HG03280 (cell line): ENCODE measurements at regions not wholly inside any gene's neighbourhood (a gene's known extent, or its start where the extent isn't known, plus 50 kb on each side); places are given as distances from the start of the nearest gene placed in this dataset.
"Not testable (repeated sequence)": the region's sequence is repeated elsewhere in the genome, so short reads cannot be mapped to it uniquely, and the experiment has no call there.

ENCODE experiments used
- ATAC-seq: cut with Tn5 transposase; IDR thresholded peaks from one replicate; pipeline ENCODE4 v1.9.1; 2021; ENCODE audit warnings: mild to moderate bottlenecking, moderate library complexity; ENCODE audit not compliant: unreplicated experiment

DNA sequence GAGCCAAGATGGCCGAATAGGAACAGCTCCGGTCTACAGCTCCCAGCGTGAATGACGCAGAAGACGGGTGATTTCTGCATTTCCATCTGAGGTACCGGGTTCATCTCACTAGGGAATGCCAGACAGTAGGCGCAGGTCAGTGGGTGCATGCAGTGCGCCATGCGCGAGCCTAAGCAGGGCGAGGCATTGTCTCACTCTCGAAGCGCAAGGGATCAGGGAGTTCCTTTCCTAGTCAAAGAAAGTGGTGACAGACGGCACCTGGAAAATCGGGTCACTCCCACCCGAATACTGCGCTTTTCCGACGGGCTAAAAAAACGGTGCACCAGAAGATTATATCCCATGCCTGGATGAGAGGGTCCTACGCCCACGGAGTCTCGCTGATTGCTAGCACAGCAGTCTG, 600.1 kb downstream of the PRR16 start:
- not testable (repeated sequence) for ATAC-seq

DNA sequence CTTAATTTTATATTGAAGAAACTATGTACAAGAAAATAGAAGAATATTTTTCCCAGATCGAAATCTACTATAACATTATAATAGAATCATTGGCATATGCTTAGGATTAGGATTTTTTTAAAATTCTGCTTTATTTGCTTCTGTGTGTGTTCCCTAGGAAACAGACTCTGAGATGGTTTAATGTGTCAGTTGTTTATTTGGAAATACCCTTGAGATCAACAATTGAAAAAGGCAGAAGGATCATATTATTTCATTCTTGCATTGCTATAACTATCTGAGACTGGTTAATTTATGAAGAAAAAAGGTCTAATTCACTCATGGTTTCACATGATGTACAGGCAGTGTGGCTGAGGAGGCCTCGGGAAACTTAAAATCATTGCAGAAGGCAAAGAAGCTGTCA, 622.6 kb downstream of the PRR16 start:
- ATAC-seq: no peak

DNA sequence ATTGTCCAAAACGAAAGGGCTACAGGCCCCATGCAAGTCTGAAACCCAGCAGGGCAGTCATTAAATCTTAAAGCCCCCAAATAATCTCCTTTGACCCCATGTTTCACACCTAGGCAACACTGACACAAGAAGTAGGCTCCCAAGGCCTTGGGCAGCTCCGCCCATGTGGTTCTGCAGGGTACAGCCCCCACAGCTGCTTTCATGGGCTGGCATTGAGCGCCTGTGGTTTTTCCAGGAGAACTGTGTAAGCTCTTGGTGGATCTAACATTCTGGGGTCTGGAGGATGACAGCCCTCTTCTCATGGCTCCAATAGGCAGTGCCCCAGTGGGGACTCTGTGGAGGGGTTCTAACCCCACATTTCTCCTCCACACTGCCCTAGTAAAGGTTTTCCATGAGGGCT, 623.5 kb downstream of the PRR16 start:
- no peak for ATAC-seq

DNA sequence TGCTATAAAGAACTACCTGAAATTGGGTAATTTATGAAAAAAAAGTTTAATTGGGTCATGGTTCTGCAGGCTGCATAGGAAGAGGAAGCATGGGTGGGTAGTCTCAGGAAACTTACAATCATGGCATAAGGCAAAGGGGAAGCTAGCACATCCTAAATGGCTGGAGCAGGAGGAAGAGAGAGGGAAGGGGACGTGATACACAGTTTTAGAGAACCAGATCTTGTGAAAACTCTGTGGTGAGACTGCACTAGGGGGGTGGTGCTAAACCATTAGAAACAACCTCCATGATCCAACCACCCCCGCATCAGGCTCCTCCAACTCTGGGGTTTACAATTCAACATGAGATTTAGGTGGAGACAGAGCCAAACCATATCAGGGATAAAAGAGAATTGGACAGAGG, 624.2 kb downstream of the PRR16 start:
- ATAC-seq: no peak

DNA sequence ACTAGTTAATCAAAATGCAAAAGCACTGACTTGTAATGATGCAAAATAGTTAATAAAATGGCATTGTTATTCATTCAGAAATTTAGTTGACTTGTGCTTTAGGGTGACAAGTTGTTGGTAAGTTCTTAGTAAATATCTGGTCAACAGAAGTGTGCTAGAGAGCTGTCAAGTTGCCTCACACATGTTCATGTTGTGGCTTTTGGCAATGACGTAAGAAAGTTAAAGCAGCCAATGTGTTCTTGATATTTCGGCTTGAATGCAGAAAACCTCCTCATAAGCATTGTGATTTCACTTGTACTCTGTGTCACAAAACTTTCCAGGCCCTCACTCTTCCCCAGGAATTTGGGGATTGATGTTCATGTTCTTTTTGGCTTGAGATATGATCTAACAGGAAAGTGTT, 626.7 kb downstream of the PRR16 start:
- no peak for ATAC-seq

DNA sequence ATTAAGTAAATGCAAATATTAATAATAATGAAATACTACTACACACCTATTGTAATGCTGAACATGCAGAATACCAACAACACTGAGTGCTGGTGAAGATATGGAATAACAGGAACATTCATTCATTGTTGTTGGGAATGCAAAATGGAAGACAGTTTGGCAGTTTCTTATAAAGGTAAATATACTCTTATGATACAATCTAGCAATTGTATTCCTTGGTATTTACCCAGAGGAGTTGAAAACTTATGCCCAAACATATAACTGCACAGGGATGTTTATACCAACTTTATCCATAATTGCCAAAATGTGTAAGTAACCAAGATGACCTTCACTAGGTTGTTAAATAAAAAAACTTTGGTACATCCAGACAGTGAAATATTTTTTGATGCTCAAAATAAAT, 636.8 kb downstream of the PRR16 start:
- ATAC-seq: no peak

DNA sequence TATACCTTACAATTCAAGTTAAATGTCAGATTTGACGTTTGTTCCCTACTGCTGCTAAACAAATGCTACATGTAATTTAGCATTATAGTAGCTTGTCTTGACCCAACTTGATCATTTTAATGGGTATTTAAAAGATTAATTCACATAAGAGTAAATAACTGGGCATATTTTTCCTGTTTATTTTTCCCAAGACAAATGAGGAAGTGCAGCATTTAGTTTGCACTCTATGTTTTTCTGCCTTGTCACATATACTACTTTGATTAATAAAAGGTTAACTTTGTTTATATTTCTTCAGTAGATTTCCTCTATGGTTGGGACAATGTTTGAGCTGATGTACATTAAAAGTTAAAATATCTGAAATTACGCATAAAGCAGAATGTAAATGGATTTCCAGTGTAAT, 641.8 kb downstream of the PRR16 start:
- ATAC-seq: no peak

DNA sequence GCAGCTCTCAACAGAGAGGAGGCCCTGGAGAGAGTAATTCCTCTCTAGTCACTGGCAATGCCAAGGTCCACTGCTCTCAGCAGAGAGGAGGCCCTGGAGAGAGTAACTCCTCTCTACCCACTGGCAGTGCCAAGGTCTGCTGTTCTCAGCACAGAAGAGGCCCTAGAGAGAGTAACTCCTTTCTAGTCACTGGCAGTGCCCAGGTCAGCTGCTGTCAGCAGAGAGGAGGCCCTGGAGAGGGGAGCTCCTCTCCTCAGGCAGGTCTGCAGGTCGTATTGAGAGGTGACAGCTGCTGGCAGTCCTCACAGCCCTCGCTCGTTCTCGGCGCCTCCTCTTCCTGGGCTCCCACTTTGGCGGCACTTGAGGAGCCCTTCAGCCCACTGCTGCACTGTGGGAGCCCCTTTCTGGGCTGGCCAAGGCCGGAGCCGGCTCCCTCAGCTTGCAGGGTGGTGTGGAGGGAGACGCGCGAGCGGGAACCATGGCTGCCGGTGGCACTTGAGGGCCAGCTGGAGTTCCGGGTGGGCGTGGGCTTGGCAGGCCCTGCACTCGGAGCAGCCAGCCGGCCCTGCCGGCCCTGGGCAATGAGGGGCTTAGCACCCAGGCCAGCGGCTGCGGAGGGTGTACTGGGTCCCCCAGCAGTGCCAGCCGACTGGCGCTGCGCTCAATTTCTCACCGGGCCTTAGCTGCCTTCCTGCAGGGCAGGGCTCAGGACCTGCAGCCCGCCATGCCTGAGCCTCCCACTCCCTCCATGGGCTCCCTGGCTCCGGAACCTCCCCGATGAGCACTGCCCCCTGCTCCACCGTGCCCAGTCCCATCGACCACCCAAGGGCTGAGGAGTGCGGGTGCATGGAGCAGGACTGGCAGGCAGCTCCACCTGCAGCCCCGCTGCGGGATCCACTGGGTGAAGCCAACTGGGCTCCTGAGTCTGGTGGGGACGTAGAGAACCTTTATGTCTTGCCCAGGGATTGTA, 642.9 kb downstream of the PRR16 start:
- ATAC-seq: not testable (repeated sequence)

DNA sequence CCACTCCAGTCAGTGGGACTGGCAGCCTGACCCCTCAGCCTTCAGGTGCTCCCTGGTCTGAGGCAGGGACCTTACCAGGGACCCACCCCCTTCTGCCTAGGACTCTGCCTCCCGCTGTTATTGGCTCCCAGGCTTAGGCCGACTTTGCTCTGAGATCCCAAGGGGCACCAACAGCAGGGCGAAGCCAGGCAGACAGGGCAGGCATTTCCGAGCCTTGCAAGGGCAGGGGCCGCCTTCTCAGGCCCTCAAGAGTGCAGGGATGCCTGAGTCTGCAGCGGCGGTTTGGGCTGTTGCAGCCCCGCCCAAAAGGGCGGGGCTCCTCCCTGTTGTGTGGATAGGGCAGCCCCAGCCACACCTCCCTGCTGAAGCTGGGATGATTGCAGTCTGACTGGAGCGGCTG, 644.6 kb downstream of the PRR16 start:
- no peak for ATAC-seq

DNA sequence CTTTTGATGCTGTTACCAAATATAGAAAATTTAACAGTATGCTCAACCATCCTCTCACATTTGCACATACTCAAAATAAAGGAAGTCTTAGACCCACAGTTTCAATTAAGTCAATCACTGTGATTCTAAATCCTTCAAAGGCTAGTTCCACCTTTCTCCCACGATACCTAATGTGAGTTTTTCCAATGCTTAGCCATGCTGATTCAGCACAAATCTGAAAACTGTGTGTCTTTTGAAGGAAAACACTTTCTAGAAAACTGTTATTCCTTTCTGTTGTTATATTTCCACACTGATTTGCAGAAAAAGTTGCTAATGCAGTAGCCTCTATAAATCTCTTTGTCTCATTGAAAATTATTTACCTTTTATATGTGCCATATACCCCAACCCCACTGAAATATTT, 645.7 kb downstream of the PRR16 start:
- ATAC-seq: no peak

DNA sequence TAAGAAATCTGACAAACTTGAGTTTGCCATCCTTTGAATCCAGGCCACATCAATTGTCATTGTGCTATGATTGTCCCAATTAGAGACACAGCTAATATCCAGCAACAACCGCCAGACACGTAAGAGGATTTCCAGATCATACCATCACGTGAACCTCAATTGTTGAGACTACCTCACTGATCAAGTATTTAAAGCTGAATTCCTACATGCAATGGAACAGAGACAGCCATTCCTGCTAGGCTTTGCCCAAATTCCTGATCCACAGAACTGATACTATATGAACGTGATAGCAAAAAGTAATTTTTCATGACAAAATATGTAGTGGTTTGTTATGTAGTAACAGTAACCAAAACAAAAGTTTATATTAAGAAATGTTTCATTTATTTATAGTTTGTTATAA, 657.7 kb downstream of the PRR16 start:
- no peak for ATAC-seq

DNA sequence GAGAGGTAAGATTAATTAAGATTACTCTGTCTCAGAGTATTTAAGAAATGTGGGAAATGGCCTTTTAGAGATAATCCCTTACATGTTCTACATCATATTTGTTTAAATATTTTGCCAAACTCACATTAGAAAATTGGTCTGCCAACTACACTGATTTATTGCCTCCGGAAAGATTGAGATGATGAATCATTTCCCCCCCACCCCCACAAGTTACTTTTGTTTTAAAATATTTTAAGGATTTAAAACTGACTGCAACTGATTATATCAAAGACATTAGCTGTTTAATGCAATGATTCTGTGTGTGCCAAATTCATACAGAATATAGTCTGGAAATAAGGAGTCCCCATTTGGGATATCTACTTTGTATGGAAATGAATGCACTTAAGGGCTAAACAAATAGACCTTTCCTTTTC, 674.4 kb downstream of the PRR16 start:
- ATAC-seq: no peak

DNA sequence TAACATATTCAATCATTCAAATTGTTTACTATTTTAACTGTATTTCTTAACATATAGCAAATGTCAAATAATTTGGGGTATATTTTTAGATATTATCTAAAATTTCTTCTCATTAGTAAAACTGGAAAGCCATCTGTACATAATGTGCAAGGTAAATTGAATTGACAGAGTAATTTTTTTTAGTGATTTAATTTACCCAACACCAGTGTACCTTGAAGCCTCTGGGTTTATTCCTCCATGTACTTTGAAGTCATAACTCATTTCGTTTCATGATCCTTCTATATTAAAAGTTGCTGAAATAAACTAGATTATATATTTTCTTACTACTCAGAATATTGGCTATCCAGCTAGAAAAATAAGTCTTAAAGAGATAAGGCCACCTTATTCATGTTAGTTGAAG, 674.9 kb downstream of the PRR16 start:
- no peak for ATAC-seq

DNA sequence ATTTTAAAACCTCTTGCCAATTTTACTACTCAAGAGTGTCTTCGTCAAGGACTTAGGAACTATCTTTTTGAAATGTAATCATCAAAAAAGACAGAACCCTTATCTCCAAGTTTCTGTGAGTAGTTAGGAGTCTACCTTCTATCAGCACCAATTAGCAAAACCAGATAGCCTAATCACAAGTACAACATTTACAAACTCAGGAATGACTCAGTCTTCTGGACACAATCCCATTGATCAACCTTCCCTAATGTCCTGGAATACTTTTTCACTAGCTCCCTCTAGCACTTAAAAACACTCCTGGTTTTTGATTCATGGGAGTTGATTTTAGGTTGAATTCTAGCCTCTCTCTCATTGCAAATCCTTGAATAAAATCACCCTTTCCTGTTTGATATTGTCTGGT, 680.7 kb downstream of the PRR16 start:
- ATAC-seq: no peak

DNA sequence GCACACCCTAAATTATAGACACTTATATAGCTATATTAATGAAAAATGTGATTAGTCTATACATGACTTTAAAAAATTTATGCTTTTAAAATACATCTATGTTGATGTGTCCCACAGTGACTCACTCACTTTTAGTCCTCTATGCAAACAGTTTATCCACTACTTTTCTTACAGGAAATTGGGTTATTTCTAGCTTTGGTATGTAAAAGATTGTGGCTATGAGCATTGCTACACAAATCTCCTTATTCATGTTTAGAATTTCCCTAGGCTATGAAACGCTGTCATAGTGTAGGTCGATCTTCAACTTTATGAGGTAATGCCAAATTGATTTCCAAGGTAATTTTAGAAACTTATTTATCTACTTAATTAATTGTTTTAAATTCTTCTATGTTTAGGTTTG, 687.4 kb downstream of the PRR16 start:
- ATAC-seq: no peak

DNA sequence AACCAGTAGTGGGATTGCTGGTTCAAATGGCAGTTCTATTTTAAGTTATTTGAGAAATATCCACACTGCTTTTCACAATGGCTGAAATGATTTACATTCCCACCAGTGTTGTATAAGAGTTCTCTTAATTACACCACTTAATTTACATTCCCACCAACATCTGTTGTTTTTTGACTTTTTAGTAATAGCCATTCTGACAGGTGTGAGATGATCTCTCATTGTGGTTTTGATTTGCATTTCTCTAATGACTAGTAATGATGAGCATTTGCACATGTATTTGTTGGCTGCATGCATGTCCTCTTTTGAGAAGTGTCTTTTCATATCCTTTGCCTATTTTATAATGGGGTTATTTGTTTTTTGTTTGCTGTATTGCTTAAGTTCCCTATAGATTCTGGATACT, 688.3 kb downstream of the PRR16 start:
- no peak for ATAC-seq

DNA sequence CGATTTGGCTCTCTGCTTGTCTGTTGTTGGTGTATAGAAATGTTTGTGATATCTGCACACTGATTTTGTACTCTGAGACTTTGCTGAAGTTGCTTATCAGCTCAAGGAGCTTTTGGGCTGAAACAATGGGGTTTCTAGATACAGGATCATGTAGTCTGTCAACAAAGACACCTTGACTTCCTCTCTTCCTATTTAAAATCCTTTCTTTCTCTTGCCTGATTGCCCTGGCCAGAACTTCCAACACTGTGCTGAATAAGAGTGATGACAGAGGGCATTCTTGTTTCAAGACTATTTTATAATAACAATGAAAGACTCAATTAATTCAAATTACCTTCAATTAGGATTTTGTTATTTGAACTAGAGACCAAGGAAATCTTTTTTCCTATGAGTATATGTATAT, 692.5 kb downstream of the PRR16 start:
- no peak for ATAC-seq

DNA sequence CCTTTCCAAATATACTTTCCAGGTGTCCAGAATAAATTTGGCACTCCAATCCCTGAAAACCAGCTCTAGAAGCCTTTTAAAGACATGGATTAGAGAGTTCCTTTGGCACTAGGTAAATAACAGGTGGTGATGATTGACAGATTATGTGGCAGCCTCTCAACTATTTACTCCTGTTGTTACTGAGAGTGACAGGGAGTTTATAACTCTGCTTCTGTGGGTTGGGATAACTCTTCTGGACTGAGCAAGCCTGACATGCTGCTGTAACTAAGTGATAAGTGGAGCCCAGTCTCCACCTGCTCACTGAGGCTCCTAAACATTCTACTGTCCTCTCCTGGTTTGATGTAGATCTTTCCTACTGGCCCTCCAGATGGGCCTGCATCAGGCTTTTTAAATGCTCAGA, 693.2 kb upstream of the FTMT start:
- ATAC-seq: no peak

DNA sequence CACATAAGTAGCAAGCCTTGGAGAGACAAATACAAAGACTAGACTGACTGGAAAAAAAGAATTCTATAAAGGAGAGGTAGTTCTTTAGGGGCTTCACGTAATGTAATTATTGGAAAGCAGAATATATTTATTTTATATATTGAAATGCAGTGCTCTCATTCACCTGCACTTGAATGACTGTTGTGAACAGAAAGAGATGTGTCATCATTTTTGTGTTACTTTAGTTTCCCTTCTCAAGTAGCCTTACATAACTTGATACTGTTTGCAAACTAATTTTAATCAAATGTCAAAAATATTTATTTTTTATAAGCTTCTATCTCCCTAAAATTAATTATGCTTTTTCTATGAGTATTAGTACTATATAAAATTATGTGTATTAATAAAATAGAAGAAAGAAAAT, 691.1 kb upstream of the FTMT start:
- ATAC-seq: no peak

DNA sequence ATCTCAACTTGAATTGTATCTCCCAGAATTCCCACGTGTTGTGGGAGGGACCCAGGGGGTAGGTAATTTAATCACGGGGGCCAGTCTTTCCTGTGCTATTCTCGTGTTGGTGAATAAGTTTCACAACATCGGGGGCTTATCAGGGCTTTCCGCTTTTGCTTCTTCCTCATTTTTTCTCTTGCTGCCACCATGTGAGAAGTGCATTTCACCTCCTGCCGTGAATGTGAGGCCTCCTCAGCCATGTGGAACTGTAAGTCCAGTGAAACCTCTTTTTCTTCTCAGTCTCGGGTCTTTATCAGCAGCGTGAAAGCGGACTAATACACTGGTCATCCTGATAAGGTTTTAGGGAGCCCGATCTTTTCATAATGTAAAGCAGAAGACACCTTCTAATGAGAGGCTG, 687.0 kb upstream of the FTMT start:
- no peak for ATAC-seq

DNA sequence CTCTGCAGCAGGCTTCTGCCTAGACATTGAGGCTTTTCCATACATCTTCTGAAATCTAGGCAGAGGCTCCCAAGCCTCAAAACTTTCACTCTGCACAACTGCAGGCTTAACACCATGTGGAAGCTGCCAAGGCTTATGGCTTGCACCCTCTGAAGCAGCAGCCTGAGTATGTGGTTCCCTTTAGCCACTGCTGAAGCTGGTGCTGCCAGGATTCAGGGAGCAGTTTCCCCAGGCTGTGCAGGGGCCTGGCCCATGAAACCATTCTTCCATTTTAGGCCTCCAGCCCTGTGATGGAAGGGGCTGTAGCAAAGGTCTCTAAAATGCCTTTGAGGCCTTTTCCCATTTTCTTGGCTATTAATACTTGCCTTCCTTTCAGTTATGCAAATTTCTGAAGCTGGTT, 680.3 kb upstream of the FTMT start:
- ATAC-seq: no peak

DNA sequence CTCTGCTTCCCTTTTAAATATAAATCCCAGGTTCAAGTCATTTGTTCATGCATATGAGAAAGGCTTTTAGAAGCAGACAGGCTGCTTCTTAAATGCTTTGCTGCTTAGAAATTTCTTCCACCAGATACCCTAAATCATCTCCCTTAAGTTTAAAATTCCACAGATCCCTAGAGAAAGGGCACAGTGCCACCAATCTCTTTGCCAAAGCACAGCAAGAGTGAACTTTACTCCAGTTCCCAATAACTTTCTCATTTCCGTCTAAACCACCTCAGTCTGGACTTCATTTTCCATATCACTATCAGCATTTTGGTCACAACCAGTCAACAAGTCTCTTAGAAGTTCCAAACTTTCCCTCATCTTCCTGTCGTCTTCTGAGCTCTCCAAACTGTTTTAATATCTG, 679.8 kb upstream of the FTMT start:
- no peak for ATAC-seq

DNA sequence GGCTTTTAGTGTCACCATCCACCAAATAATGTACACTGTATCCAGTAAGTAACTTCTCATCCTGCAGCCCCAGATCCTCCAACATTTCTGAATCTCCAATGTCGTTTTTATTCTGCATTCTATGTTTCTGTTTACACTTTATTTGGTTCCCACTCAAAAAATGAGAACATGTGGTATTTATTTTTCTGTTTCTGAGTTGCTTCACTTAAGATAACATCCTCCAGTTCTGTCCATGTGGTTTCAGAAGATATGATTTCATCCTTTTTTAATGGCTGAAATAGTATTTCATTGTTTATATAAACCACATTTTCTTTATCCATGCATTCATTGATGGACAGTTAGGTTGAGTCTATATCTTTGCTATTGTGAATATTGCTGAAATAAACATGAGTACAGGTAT, 677.3 kb upstream of the FTMT start:
- ATAC-seq: no peak
